HCT116 (cell line): ENCODE measurements at regions not wholly inside any gene's neighbourhood (a gene's known extent, or its start where the extent isn't known, plus 50 kb on each side); places are given as distances from the start of the nearest gene placed in this dataset.

Experiments used
- ATAC-seq: fragments of 200-7000 bp; cut with Tn5 transposase; 2 replicates; pipeline ENCODE4 v1.9.1; 2020; ENCODE audit warnings: mild to moderate bottlenecking, moderate library complexity
- BruUV-seq: library from RNA; stranded (reverse); fragments of 400-500 nt; replicated peaks from 2 replicates; lab custom pipeline; 2021; lab: Mats Ljungman, UMichigan
- CTCF ChIA-PET: fragments of 300-600 bp; sonication (Branson Sonifier 250); formaldehyde crosslinking; loops from one replicate; lab custom pipeline; 2021; ENCODE audit warnings: antibody characterized with exemption; lab: Charles Lee
- POLR2A ChIA-PET: fragments of 300-600, 350-600 bp; sonication (Branson Sonifier 250); formaldehyde crosslinking; loops from one replicate; lab custom pipeline; 2021; ENCODE audit warnings: antibody characterized with exemption; lab: Charles Lee
- RAD21 ChIA-PET, 2 experiments: fragments of 300-600 bp; sonication (Branson Sonifier 250); formaldehyde crosslinking; loops; one replicate each; lab custom pipeline; 2023; ENCODE audit warnings: low total read pairs in 2 of 2; ENCODE audit not compliant: uncharacterized antibody in 2 of 2, unreplicated experiment in 2 of 2, low non-redundant PET in 1 of 2; lab: Charles Lee
- DNase-seq: peaks from one replicate; pipeline ENCODE4 v3.0.0-alpha.2; 2010; ENCODE audit warnings: low read depth, low spot score
- H2AFZ ChIP-seq: fragments of 200-600 bp; shearing (Covaris generic), sonication (generic); 2 replicates; pipeline ENCODE4 v1.6.1; 2017; ENCODE audit warnings: low read depth, mixed run types, mixed read lengths, antibody characterized with exemption, low read length; ENCODE audit not compliant: poor library complexity, severe bottlenecking
- H3K27ac ChIP-seq: 2 replicates; pipeline ENCODE4 v1.5.1; 2012; ENCODE audit warnings: low read depth, low read length
- H3K27me3 ChIP-seq: fragments of 200-600 bp; sonication (generic); 2 replicates; pipeline ENCODE4 v1.6.1; 2016; ENCODE audit warnings: mixed run types, low read length, mixed read lengths; ENCODE audit not compliant: insufficient read depth
- H3K36me3 ChIP-seq, 2 experiments: fragments of 200-500 bp in 1 of 2; fragments of 200-600 bp in 1 of 2; sonication (Bioruptor generic) in 1 of 2; sonication (generic) in 1 of 2; 2 replicates each; pipeline versions ENCODE4 v1.5.1 to v1.6.1; 2014 to 2016; ENCODE audit warnings: low read length in 2 of 2, inconsistent platforms in 1 of 2, mixed read lengths in 1 of 2, mixed run types in 1 of 2; ENCODE audit not compliant: insufficient read depth in 2 of 2, control insufficient read depth in 1 of 2
- H3K4me1 ChIP-seq, 2 experiments: fragments of 200-600 bp in 1 of 2; sonication (generic) in 1 of 2; 2 replicates each; pipeline versions ENCODE4 v1.5.1 to v1.6.1; 2012 to 2017; ENCODE audit warnings: low read length in 2 of 2, inconsistent platforms in 1 of 2, mild to moderate bottlenecking in 1 of 2, mixed read lengths in 1 of 2, mixed run types in 1 of 2, moderate library complexity in 1 of 2; ENCODE audit not compliant: insufficient read depth in 2 of 2, control insufficient read depth in 1 of 2
- H3K4me2 ChIP-seq: fragments of 200-600 bp; sonication (generic); 2 replicates; pipeline ENCODE4 v1.6.1; 2017; ENCODE audit warnings: mixed run types, low read length, mixed read lengths
- H3K4me3 ChIP-seq, 2 experiments: fragments of 200-600 bp in 1 of 2; sonication (generic) in 1 of 2; replicated peaks in 1 of 2; 2 replicates each; pipeline ENCODE4 v1.5.1; 2011 to 2016; ENCODE audit warnings: low read length in 2 of 2, control low read depth in 1 of 2, low read depth in 1 of 2, mild to moderate bottlenecking in 1 of 2, mixed read lengths in 1 of 2, mixed run types in 1 of 2
- H3K79me2 ChIP-seq: fragments of 200-600 bp; sonication (generic); 2 replicates; pipeline ENCODE4 v1.6.1; 2017; ENCODE audit warnings: mild to moderate bottlenecking, mixed run types, low read length, moderate library complexity, mixed read lengths; ENCODE audit not compliant: insufficient read depth
- H3K9ac ChIP-seq: fragments of 200-600 bp; sonication (generic); 2 replicates; pipeline ENCODE4 v1.6.1; 2016; ENCODE audit warnings: low read length, mixed read lengths
- H3K9me2 ChIP-seq: fragments of 200-600 bp; sonication (generic), shearing (Covaris generic); 2 replicates; pipeline ENCODE4 v1.6.1; 2017; ENCODE audit warnings: mixed run types, mild to moderate bottlenecking, moderate library complexity; ENCODE audit not compliant: insufficient read depth
- H3K9me3 ChIP-seq, 2 experiments: fragments of 200-500 bp in 1 of 2; fragments of 200-600 bp in 1 of 2; sonication (Bioruptor generic) in 1 of 2; sonication (generic) in 1 of 2; 2 replicates each; pipeline ENCODE4 v1.6.1; 2014 to 2017; ENCODE audit warnings: low read length in 2 of 2, mixed read lengths in 2 of 2, inconsistent platforms in 1 of 2, low read depth in 1 of 2, mild to moderate bottlenecking in 1 of 2, mixed run types in 1 of 2, moderate library complexity in 1 of 2; ENCODE audit not compliant: control insufficient read depth in 1 of 2, insufficient read depth in 1 of 2
- H4K20me1 ChIP-seq: fragments of 200-600 bp; sonication (generic), shearing (Covaris generic); 2 replicates; pipeline ENCODE4 v1.6.1; 2017; ENCODE audit warnings: mixed run types, mild to moderate bottlenecking, moderate library complexity; ENCODE audit not compliant: insufficient read depth
- CBX3 ChIP-seq: IDR thresholded peaks from 2 replicates; pipeline ENCODE4 v1.6.1; 2012; ENCODE audit warnings: low read depth
- EGR1 ChIP-seq: IDR thresholded peaks from 2 replicates; pipeline ENCODE4 v1.6.1; 2012; ENCODE audit warnings: low read depth
- ELF1 ChIP-seq: IDR thresholded peaks from 2 replicates; pipeline ENCODE4 v1.6.1; 2012; ENCODE audit warnings: low read depth, borderline replicate concordance
- EZH2 ChIP-seq: fragments of 200-600 bp; sonication (generic); IDR thresholded peaks from 2 replicates; pipeline ENCODE4 v1.6.1; 2017; ENCODE audit warnings: antibody characterized with exemption, mixed run types
- EZH2phosphoT487 ChIP-seq: fragments of 200-600 bp; IDR thresholded peaks from 2 replicates; pipeline ENCODE4 v1.6.1; 2018; ENCODE audit warnings: antibody characterized with exemption, borderline replicate concordance
- FOSL1 ChIP-seq: IDR thresholded peaks from 2 replicates; pipeline ENCODE4 v1.6.1; 2012; ENCODE audit warnings: low read depth
- POLR2A ChIP-seq: IDR thresholded peaks from 2 replicates; pipeline ENCODE4 v1.7.0; 2011; ENCODE audit warnings: borderline replicate concordance; ENCODE audit not compliant: insufficient read depth, insufficient read length; ENCODE audit errors: extremely low read depth
- SP1 ChIP-seq: IDR thresholded peaks from 2 replicates; pipeline ENCODE4 v1.6.1; 2012; ENCODE audit warnings: low read depth
- TCF7L2 ChIP-seq: IDR thresholded peaks from 2 replicates; pipeline ENCODE4 v1.7.0; 2011; ENCODE audit warnings: borderline replicate concordance, inconsistent platforms; ENCODE audit not compliant: insufficient read depth, insufficient read length; ENCODE audit errors: extremely low read depth
- YY1 ChIP-seq: IDR thresholded peaks from 2 replicates; pipeline ENCODE4 v1.6.1; 2011; ENCODE audit warnings: low read length, low read depth, moderate library complexity, mild to moderate bottlenecking; ENCODE audit not compliant: insufficient replicate concordance; ENCODE audit errors: extremely low read depth
- intact Hi-C: fragments of 100-400 bp; cut with micrococcal nuclease; formaldehyde crosslinking; loops from 2 replicates; pipeline ENCODE4 v1.10.0; 2022
- TF ChIP-seq, protein P1 (sequence below), 3 experiments: fragments of 200-600 bp in 1 of 3; sonication (generic) in 1 of 3; IDR thresholded peaks in 2 of 3; conservative IDR thresholded peaks in 1 of 3; 2 replicates each; pipeline ENCODE4 v1.5.1; 2012 to 2017; ENCODE audit warnings: low read depth in 2 of 3, low read length in 2 of 3, antibody characterized with exemption in 1 of 3, borderline replicate concordance in 1 of 3, control low read depth in 1 of 3, mild to moderate bottlenecking in 1 of 3, mixed read lengths in 1 of 3, mixed run types in 1 of 3, moderate library complexity in 1 of 3; ENCODE audit not compliant: insufficient read depth in 1 of 3
- TF ChIP-seq, protein P2 (sequence below): IDR thresholded peaks from 2 replicates; pipeline ENCODE4 v1.6.1; 2012

- H3K27me3 ChIP-seq = peaks cover 16% of the 10 kb centered on the region; the same call in 1 of the 2 replicates
- ChIA-PET CTCF (no interaction called here), POLR2A (no interaction called here), RAD21 (no interaction called here)
- H3K4me3 ChIP-seq = no peak overlapping the region
- no peak overlapping the region for H3K27ac ChIP-seq
- no peak for ATAC-seq
- DNase-seq = no peak
- BruUV-seq = no TSS peak
- TF ChIP-seq EZH2 (no peak), SP1 (no peak), FOSL1 (no peak), EGR1 (no peak), ELF1 (no peak), TCF7L2 (no peak), YY1 (no peak), EZH2phosphoT487 (no peak), CBX3 (no peak), POLR2A (no peak)
- TF ChIP-seq, protein P1, sequence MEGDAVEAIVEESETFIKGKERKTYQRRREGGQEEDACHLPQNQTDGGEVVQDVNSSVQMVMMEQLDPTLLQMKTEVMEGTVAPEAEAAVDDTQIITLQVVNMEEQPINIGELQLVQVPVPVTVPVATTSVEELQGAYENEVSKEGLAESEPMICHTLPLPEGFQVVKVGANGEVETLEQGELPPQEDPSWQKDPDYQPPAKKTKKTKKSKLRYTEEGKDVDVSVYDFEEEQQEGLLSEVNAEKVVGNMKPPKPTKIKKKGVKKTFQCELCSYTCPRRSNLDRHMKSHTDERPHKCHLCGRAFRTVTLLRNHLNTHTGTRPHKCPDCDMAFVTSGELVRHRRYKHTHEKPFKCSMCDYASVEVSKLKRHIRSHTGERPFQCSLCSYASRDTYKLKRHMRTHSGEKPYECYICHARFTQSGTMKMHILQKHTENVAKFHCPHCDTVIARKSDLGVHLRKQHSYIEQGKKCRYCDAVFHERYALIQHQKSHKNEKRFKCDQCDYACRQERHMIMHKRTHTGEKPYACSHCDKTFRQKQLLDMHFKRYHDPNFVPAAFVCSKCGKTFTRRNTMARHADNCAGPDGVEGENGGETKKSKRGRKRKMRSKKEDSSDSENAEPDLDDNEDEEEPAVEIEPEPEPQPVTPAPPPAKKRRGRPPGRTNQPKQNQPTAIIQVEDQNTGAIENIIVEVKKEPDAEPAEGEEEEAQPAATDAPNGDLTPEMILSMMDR (IDR thresholded peaks at IDR 0.05 in 2 of 3, conservative IDR thresholded peaks at IDR 0.05 in 1 of 3; ENCODE audit: borderline replicate concordance in 1 of 3, insufficient read depth in 1 of 3, low read depth in 2 of 3, low read length in 2 of 3) = no peak
- TF ChIP-seq, protein P2, sequence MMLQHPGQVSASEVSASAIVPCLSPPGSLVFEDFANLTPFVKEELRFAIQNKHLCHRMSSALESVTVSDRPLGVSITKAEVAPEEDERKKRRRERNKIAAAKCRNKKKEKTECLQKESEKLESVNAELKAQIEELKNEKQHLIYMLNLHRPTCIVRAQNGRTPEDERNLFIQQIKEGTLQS = no peak
- H3K9me3 ChIP-seq = no peaks in the 10 kb centered on the region
- no peak overlapping the region for H2AFZ ChIP-seq
- no peaks in the 10 kb centered on the region for H3K36me3 ChIP-seq
- no peak overlapping the region for H3K9ac ChIP-seq
- H3K4me2 ChIP-seq = no peak overlapping the region
- H3K4me1 ChIP-seq = no peaks in the 10 kb centered on the region
- intact Hi-C loops = no loop called here
- H3K79me2 ChIP-seq = no peaks in the 10 kb centered on the region
- no peaks in the 10 kb centered on the region for H4K20me1 ChIP-seq
- no peaks in the 10 kb centered on the region for H3K9me2 ChIP-seq
Observed at GRCh38 chr7:31236868-31237267, 103.7 kb downstream of the NEUROD6 start.
